ENCODE measurements at regions not wholly inside any gene's neighbourhood (a gene's known extent, or its start where the extent isn't known, plus 50 kb on each side); places are given as distances from the start of the nearest gene placed in this dataset.
"Not testable (repeated sequence)": the region's sequence is repeated elsewhere in the genome, so short reads cannot be mapped to it uniquely, and the experiment has no call there.

- DNase-seq (ENCODE audit: low read depth) = no peak
Observed at GRCh38 chr4:147246096-147246495, 234.8 kb upstream of the EDNRA start.

GRCh38 chr4:147246528-147246927 is 234.4 kb upstream of the EDNRA start:
- not testable (repeated sequence) for DNase-seq (ENCODE audit: low read depth)

- peak; percentile 5 for DNase-seq (ENCODE audit: low read depth)
Observed at GRCh38 chr4:147247579-147247978, 233.3 kb upstream of the EDNRA start.

GRCh38 chr4:147250062-147250461 is 230.8 kb upstream of the EDNRA start:
- DNase-seq (ENCODE audit: low read depth) = no peak

- DNase-seq (ENCODE audit: low read depth) = not testable (repeated sequence)
Observed at GRCh38 chr4:147255268-147255667, 225.6 kb upstream of the EDNRA start.

- DNase-seq (ENCODE audit: low read depth) = not testable (repeated sequence)
Observed at GRCh38 chr4:147259271-147259670, 221.6 kb upstream of the EDNRA start.

- DNase-seq (ENCODE audit: low read depth) = no peak
Observed at GRCh38 chr4:147284256-147284835, 196.6 kb upstream of the EDNRA start.

- DNase-seq (ENCODE audit: low read depth) = no peak
Observed at GRCh38 chr4:147284935-147285334, 196.0 kb upstream of the EDNRA start.

GRCh38 chr4:147285751-147286150 is 195.1 kb upstream of the EDNRA start:
- no peak for DNase-seq (ENCODE audit: low read depth)

GRCh38 chr4:147286846-147287587 is 193.9 kb upstream of the EDNRA start:
- DNase-seq (ENCODE audit: low read depth) = no peak

GRCh38 chr4:147287588-147287890 is 193.4 kb upstream of the EDNRA start:
- no peak for DNase-seq (ENCODE audit: low read depth)

- DNase-seq (ENCODE audit: low read depth) = no peak
Observed at GRCh38 chr4:147288512-147288911, 192.4 kb upstream of the EDNRA start.

GRCh38 chr4:147289181-147289580 is 191.7 kb upstream of the EDNRA start:
- DNase-seq (ENCODE audit: low read depth) = no peak

GRCh38 chr4:147292604-147293313 is 188.1 kb upstream of the EDNRA start:
- DNase-seq (ENCODE audit: low read depth) = not testable (repeated sequence)

GRCh38 chr4:147293314-147293677 is 187.6 kb upstream of the EDNRA start:
- DNase-seq (ENCODE audit: low read depth) = not testable (repeated sequence)

GRCh38 chr4:147299205-147299604 is 181.7 kb upstream of the EDNRA start:
- no peak for DNase-seq (ENCODE audit: low read depth)

GRCh38 chr4:147303174-147303872 is 177.6 kb upstream of the EDNRA start:
- DNase-seq (ENCODE audit: low read depth) = no peak

- DNase-seq (ENCODE audit: low read depth) = no peak
Observed at GRCh38 chr4:147303873-147304229, 177.0 kb upstream of the EDNRA start.

GRCh38 chr4:147307896-147308674 is 172.8 kb upstream of the EDNRA start:
- DNase-seq (ENCODE audit: low read depth) = peak; percentile 50

GRCh38 chr4:147309434-147309833 is 171.5 kb upstream of the EDNRA start:
- peak; percentile 15 for DNase-seq (ENCODE audit: low read depth)

GRCh38 chr4:147310312-147310711 is 170.6 kb upstream of the EDNRA start:
- no peak for DNase-seq (ENCODE audit: low read depth)

- peak; percentile 19 for DNase-seq (ENCODE audit: low read depth)
Observed at GRCh38 chr4:147311956-147312355, 168.9 kb upstream of the EDNRA start.
